ENCODE measurements at regions not wholly inside any gene's neighbourhood (a gene's known extent, or its start where the extent isn't known, plus 50 kb on each side); places are given as distances from the start of the nearest gene placed in this dataset.

DNA sequence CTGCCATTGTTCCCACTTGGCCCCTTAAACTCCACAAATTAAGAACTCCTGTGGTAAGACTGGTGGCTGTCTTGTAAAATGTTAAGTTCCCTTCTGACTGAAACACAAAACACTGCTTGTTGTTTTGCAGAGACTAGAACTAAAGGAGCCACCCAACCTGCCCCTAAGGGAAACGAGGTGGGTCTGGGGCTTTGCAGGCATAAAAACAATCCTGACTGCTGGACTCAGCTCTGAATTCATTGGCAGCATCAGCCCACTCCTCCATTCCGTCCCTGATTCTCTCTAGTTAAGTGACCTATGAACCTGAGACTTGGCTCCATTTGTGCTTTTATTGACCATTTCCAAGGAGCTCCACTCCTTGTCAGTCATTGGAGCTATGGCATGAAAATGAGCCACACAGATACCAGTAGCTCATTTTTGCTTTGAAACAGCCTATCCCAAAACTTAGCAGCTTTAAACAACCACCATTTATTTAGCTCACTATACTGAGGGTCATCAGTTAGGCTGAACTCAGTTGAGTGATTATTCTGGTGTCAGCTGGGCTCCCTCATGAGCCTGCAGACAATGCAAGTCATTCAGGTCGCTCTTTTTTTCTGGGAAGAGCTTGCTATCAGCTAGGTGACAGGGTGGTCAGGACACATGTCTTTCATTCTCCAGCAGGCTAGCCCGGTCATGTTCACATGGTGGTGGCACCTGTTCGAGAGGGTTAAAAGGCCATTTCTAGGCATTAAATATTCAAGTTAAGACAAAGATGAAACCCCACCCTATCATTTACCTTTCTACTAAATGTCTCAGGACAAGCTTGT lies 175.1 kb upstream of the CTNNB1 start:
- Histone ChIP-seq H3K9ac (ENCODE audit: insufficient read depth in 1 of 2, low read depth in 2 of 2, low read length in 2 of 2) (no peak overlapping the region), H3K36me3 (ENCODE audit: control insufficient read depth, insufficient read depth, low read length) (no peaks in the 10 kb centered on the region), H2AFZ (ENCODE audit: low read depth, low read length) (peak overlapping the region; percentile 35; the same call in 1 of the 2 replicates), H3K4me1 (replicated peaks in 1 of 2; ENCODE audit: control insufficient read depth in 2 of 2, insufficient read depth in 2 of 2, low read length in 2 of 2) (peaks cover 8 to 33% of the 10 kb centered on the region in 2 experiments), H4K20me1 (replicated peaks; ENCODE audit: control insufficient read depth, insufficient read depth, low read length) (no peaks in the 10 kb centered on the region), H3K9me1 (ENCODE audit: control insufficient read depth, insufficient read depth, low read length) (no peaks in the 10 kb centered on the region), H3K27me3 (ENCODE audit: control insufficient read depth in 2 of 2, insufficient read depth in 2 of 2, low read length in 2 of 2) (peaks cover 0 to 8% of the 10 kb centered on the region in 2 experiments; a peak in 2 of 5 replicates), H3K9me3 (replicated peaks; ENCODE audit: control insufficient read depth, insufficient read depth, low read depth, low read length) (no peaks in the 10 kb centered on the region), H3K27ac (ENCODE audit: extremely low read depth, low read depth, low read length) (no peak overlapping the region), H3K4me2 (ENCODE audit: insufficient read depth, low read length) (peak overlapping the region; percentile 18; the same call in 1 of the 2 replicates), H3K79me2 (ENCODE audit: control insufficient read depth, insufficient read depth, low read length) (no peaks in the 10 kb centered on the region), H3K4me3 (no peak overlapping the region)
- ATAC-seq (peak; percentile 56), DNase-seq (ENCODE audit: extremely low read depth in 1 of 4, low spot score in 3 of 4) (peak in 3 of 4 experiments; percentile 24 to 65 (median 46)), FAIRE-seq (peak; percentile 79)
- intact Hi-C loops (cut with micrococcal nuclease) = no loop called here
- ChIA-PET CTCF (ENCODE audit: low intra/inter-chr PET ratio) (no interaction called here), POLR2A (interaction anchor here (0.6 to 0.9 kb wide), 2 partner anchors 74 to 422 kb away, joined by 3 read pairs; no protein-coding TSS in a partner anchor)
- no TSS peak for BruUV-seq (replicated peaks)
- 0% methylated on average over 5 of the region's 5 CpGs for WGBS (ENCODE audit: insufficient coverage, low coverage, missing lambda C conversion rate)
- in situ Hi-C loops (cut with MboI) = no loop called here
- no peak for TF ChIP-seq HIVEP1 (CRISPR knock-in tag; IDR thresholded peaks at IDR 0.05)
- TF ChIP-seq TEAD4 (IDR thresholded peaks at IDR 0.05; ENCODE audit: low read length) = 0 out of 2 replicates have a peak, but pooled peaks have one; percentile 25
- no peak for TF ChIP-seq TEAD4 (CRISPR knock-in tag; IDR thresholded peaks at IDR 0.05; ENCODE audit: borderline replicate concordance)
- TF ChIP-seq FUS (optimal IDR thresholded peaks at IDR 0.05; ENCODE audit: low read depth, low read length) = no peak
- no peak for TF ChIP-seq TCF7L2 (IDR thresholded peaks at IDR 0.05; ENCODE audit: low read depth, low read length)
- TF ChIP-seq, protein P1, sequence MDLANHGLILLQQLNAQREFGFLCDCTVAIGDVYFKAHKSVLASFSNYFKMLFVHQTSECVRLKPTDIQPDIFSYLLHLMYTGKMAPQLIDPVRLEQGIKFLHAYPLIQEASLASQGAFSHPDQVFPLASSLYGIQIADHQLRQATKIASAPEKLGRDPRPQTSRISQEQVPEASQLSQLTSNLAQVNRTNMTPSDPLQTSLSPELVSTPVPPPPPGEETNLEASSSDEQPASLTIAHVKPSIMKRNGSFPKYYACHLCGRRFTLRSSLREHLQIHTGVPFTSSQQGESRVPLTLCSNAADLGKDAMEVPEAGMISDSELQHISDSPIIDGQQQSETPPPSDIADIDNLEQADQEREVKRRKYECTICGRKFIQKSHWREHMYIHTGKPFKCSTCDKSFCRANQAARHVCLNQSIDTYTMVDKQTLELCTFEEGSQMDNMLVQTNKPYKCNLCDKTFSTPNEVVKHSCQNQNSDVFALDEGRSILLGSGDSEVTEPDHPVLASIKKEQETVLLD (IDR thresholded peaks at IDR 0.05) = no peak
- no peak for TF ChIP-seq ZNF561 (CRISPR knock-in tag; conservative IDR thresholded peaks at IDR 0.05)
- no peak for TF ChIP-seq SIRT6 (IDR thresholded peaks at IDR 0.05; ENCODE audit: low read depth, low read length)
- TF ChIP-seq PRDM10 (IDR thresholded peaks at IDR 0.05; ENCODE audit: partially characterized antibody) = no peak
- TF ChIP-seq ZNF175 (CRISPR knock-in tag; IDR thresholded peaks at IDR 0.05; ENCODE audit: low read depth) = no peak
- no peak for TF ChIP-seq IFI16 (CRISPR knock-in tag; IDR thresholded peaks at IDR 0.05)
- peak; percentile 28 for TF ChIP-seq TAF9B (IDR thresholded peaks at IDR 0.05; ENCODE audit: partially characterized antibody)
- TF ChIP-seq HLTF (IDR thresholded peaks at IDR 0.05) = no peak
- no peak for TF ChIP-seq PBX2 (CRISPR knock-in tag; IDR thresholded peaks at IDR 0.05; ENCODE audit: low read depth)
- peak; percentile 85 for TF ChIP-seq PBX2 (tag; conservative IDR thresholded peaks at IDR 0.05; ENCODE audit: low read depth)
